HUES64 (cell line): ENCODE measurements at regions not wholly inside any gene's neighbourhood (a gene's known extent, or its start where the extent isn't known, plus 50 kb on each side); places are given as distances from the start of the nearest gene placed in this dataset.

ENCODE experiments used
- H3K27ac ChIP-seq: 2 replicates; pipeline ENCODE4 v1.7.0; 2013; ENCODE audit warnings: low read depth, low read length, inconsistent platforms
- H3K27me3 ChIP-seq: 2 replicates; pipeline ENCODE4 v1.6.1; 2013; ENCODE audit warnings: mild to moderate bottlenecking, low read length; ENCODE audit not compliant: insufficient read depth
- H3K36me3 ChIP-seq: 2 replicates; pipeline ENCODE4 v1.6.1; 2013; ENCODE audit warnings: mild to moderate bottlenecking, low read length; ENCODE audit not compliant: insufficient read depth
- H3K4me1 ChIP-seq: 2 replicates; pipeline ENCODE4 v1.6.1; 2013; ENCODE audit warnings: mild to moderate bottlenecking, low read length, moderate library complexity; ENCODE audit not compliant: insufficient read depth
- H3K4me3 ChIP-seq: 2 replicates; pipeline ENCODE4 v1.5.1; 2013; ENCODE audit warnings: mild to moderate bottlenecking, low read length, moderate library complexity
- H3K9ac ChIP-seq: 2 replicates; pipeline ENCODE4 v1.6.1; 2013; ENCODE audit warnings: mild to moderate bottlenecking, low read depth, low read length
- H3K9me3 ChIP-seq: 2 replicates; pipeline ENCODE4 v1.6.1; 2013; ENCODE audit warnings: low read depth, low read length; ENCODE audit not compliant: insufficient read depth
- WGBS: fragments of 150-250, 120-280 bp; methylation state at CpG from one replicate; pipeline ENCODE4 v1.1.7; 2013; ENCODE audit warnings: missing lambda C conversion rate; 5-methylcytosine and 5-hydroxymethylcytosine counted together

GRCh38 chr1:4848431-4848830, 194.0 kb downstream of the AJAP1 start:
- 48% methylated on average over 4 of the region's 4 CpGs for WGBS
- no peaks in the 10 kb centered on the region for H3K36me3 ChIP-seq

GRCh38 chr1:4847711-4848110, 193.3 kb downstream of the AJAP1 start:
- no peak overlapping the region for H3K9ac ChIP-seq
- no peak overlapping the region for H3K27ac ChIP-seq
- WGBS, result 94% methylated on average over 5 of the region's 5 CpGs
- H3K4me3 ChIP-seq, result no peak overlapping the region
- H3K4me1 ChIP-seq, result peaks cover 4% of the 10 kb centered on the region; the same call in 1 of the 2 replicates
- H3K27me3 ChIP-seq, result no peaks in the 10 kb centered on the region
- peaks cover 19% of the 10 kb centered on the region; the same call in 1 of the 2 replicates for H3K9me3 ChIP-seq
- no peaks in the 10 kb centered on the region for H3K36me3 ChIP-seq

More at GRCh38 chr1:4848431-4848830, 194.0 kb downstream of the AJAP1 start:
- Histone ChIP-seq H3K27ac (no peak overlapping the region), H3K4me3 (no peak overlapping the region), H3K9me3 (peaks cover 19% of the 10 kb centered on the region; the same call in 1 of the 2 replicates), H3K4me1 (peaks cover 4% of the 10 kb centered on the region; the same call in 1 of the 2 replicates), H3K9ac (no peak overlapping the region), H3K27me3 (no peaks in the 10 kb centered on the region)
